Endothelial cell of umbilical vein (primary cell): ENCODE measurements at regions not wholly inside any gene's neighbourhood (a gene's known extent, or its start where the extent isn't known, plus 50 kb on each side); places are given as distances from the start of the nearest gene placed in this dataset.

Experiments
- CTCF ChIP-seq, 2 donors: IDR thresholded peaks; 1 replicate in 1 of 2; 2 replicates in 1 of 2; pipeline ENCODE4 v1.5.1; 2011; ENCODE audit warnings: low read length in 2 of 2, mild to moderate bottlenecking in 2 of 2, moderate library complexity in 2 of 2, control low read depth in 1 of 2, inconsistent platforms in 1 of 2, low read depth in 1 of 2; ENCODE audit not compliant: insufficient read depth in 1 of 2; ENCODE audit errors: extremely low read depth in 1 of 2
- POLR2AphosphoS5 ChIP-seq: IDR thresholded peaks from 2 replicates; pipeline ENCODE4 v1.6.1; 2012; ENCODE audit warnings: low read depth, mild to moderate bottlenecking, control low read depth, low read length, moderate library complexity; ENCODE audit not compliant: insufficient read depth

DNA sequence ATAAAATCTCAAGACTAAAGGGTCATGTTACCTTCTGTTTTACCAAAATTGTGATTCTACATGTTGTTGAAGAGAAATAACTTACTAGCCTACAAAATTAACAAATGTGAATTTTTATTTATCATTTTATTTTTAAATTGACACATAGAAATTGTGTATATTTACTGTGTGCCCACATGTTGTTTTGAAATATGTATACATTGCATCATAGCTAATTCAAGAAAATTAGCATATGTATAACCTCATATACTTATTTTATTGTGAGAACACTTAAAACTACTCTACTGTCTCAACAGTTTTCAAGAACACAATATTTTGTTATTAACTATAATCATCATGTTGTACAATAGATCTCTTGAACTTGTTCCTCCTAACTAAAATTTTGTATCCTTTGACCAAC is 177.8 kb downstream of the EPM2A start:
- TF ChIP-seq CTCF (IDR thresholded peaks at IDR 0.05; ENCODE audit: extremely low read depth in 1 of 2, insufficient read depth in 1 of 2, low read depth in 1 of 2, low read length in 2 of 2) (no peak), POLR2AphosphoS5 (no peak)
